GM12878 (cell line): ENCODE measurements at regions not wholly inside any gene's neighbourhood (a gene's known extent, or its start where the extent isn't known, plus 50 kb on each side); places are given as distances from the start of the nearest gene placed in this dataset.

Experiments used
- ATAC-seq: fragments of 200-7000 bp; cut with Tn5 transposase; 3 replicates; pipeline ENCODE4 v1.9.1; 2020; ENCODE audit warnings: mild to moderate bottlenecking, moderate library complexity
- BruUV-seq: library from RNA; stranded (reverse); fragments of 400-500 nt; replicated peaks from 2 replicates; lab custom pipeline; 2021; lab: Mats Ljungman, UMichigan
- CTCF ChIA-PET: fragments of 300-600 bp; sonication (Branson Sonifier 250); formaldehyde crosslinking; extraction: SDS; loops from one replicate; lab custom pipeline; 2021; ENCODE audit warnings: inconsistent platforms; lab: Yijun Ruan, JAX
- POLR2A ChIA-PET: fragments of 350-600 bp; formaldehyde crosslinking; extraction: SDS; loops from one replicate; lab custom pipeline; 2021; ENCODE audit warnings: inconsistent platforms; lab: Charles Lee
- RAD21 ChIA-PET: fragments of 300-600 bp; sonication (Branson Sonifier 250); formaldehyde crosslinking; loops from one replicate; lab custom pipeline; 2023; ENCODE audit warnings: antibody characterized with exemption; ENCODE audit not compliant: unreplicated experiment; lab: Charles Lee
- SMC1A ChIA-PET: fragments of 300-600 bp; sonication (Branson Sonifier 250); formaldehyde crosslinking; loops from one replicate; lab custom pipeline; 2023; ENCODE audit not compliant: unreplicated experiment, uncharacterized antibody; lab: Charles Lee
- DNase-seq: peaks from one replicate; pipeline ENCODE4 v3.0.0-alpha.2; 2011; ENCODE audit warnings: low read depth, low spot score
- FAIRE-seq: peaks from 3 replicates; lab custom pipeline; 2011; peaks lifted over from hg19 to GRCh38; lab: Jason Lieb, UNC
- H2AFZ ChIP-seq: 2 replicates; pipeline ENCODE4 v1.6.0; 2011; ENCODE audit warnings: low read depth, low read length, control low read depth; ENCODE audit not compliant: control insufficient read depth
- H3K27ac ChIP-seq: 2 replicates; pipeline ENCODE4 v1.5.1; 2011; ENCODE audit warnings: control low read depth; ENCODE audit not compliant: control insufficient read depth, insufficient read depth
- H3K27me3 ChIP-seq, 2 experiments: replicated peaks in 1 of 2; 2 replicates each; pipeline versions ENCODE4 v1.6.0 to v1.6.1; 2011; ENCODE audit warnings: low read length in 1 of 2; ENCODE audit not compliant: control insufficient read depth in 2 of 2, insufficient read depth in 2 of 2
- H3K36me3 ChIP-seq, 2 experiments: 2 replicates each; pipeline ENCODE4 v1.5.1; 2011; ENCODE audit warnings: low read length in 1 of 2; ENCODE audit not compliant: control insufficient read depth in 2 of 2, insufficient read depth in 2 of 2
- H3K4me1 ChIP-seq: 2 replicates; pipeline ENCODE4 v1.6.1; 2011; ENCODE audit warnings: mild to moderate bottlenecking, low read length, moderate library complexity, mixed read lengths; ENCODE audit not compliant: control insufficient read depth, insufficient read depth
- H3K4me2 ChIP-seq: 2 replicates; pipeline ENCODE4 v1.6.0; 2011; ENCODE audit warnings: control low read depth; ENCODE audit not compliant: control insufficient read depth, insufficient read depth
- H3K4me3 ChIP-seq: fragments of 200-600 bp; sonication (generic); 2 replicates; pipeline ENCODE4 v1.5.1; 2016
- H3K79me2 ChIP-seq: 2 replicates; pipeline ENCODE4 v1.6.0; 2011; ENCODE audit warnings: low read length; ENCODE audit not compliant: control insufficient read depth, insufficient read depth
- H3K9ac ChIP-seq: 2 replicates; pipeline ENCODE4 v1.8.0; 2011; ENCODE audit warnings: low read length, control low read depth, mixed read lengths; ENCODE audit not compliant: control insufficient read depth, insufficient read depth
- H3K9me3 ChIP-seq: replicated peaks from 3 replicates; pipeline ENCODE4 v1.5.1; 2011; ENCODE audit warnings: mild to moderate bottlenecking, low read length; ENCODE audit not compliant: control insufficient read depth, insufficient read depth
- H4K20me1 ChIP-seq: 2 replicates; pipeline ENCODE4 v1.6.0; 2011; ENCODE audit not compliant: control insufficient read depth, insufficient read depth
- GATAD2B ChIP-seq: fragments of 450-650 bp; conservative IDR thresholded peaks from 2 replicates; pipeline ENCODE4 v1.6.1; 2017; ENCODE audit warnings: low read depth, mild to moderate bottlenecking, moderate library complexity
- IRF4 ChIP-seq: IDR thresholded peaks from 2 replicates; pipeline ENCODE4 v1.6.1; 2011; ENCODE audit warnings: low read depth, low read length
- KLF5 ChIP-seq: fragments of 450-650 bp; IDR thresholded peaks from 2 replicates; pipeline ENCODE4 v1.6.1; 2014; ENCODE audit warnings: mild to moderate bottlenecking; ENCODE audit not compliant: partially characterized antibody
- NBN ChIP-seq: fragments of 450-650 bp; IDR thresholded peaks from 2 replicates; pipeline ENCODE4 v1.6.1; 2016
- PAX8 ChIP-seq: fragments of 450-650 bp; IDR thresholded peaks from 2 replicates; pipeline ENCODE4 v1.6.1; 2017; ENCODE audit warnings: mild to moderate bottlenecking, moderate library complexity
- RAD21 ChIP-seq: IDR thresholded peaks from 2 replicates; pipeline ENCODE4 v1.6.1; 2011; ENCODE audit warnings: mild to moderate bottlenecking, low read depth, low read length, moderate library complexity; ENCODE audit not compliant: insufficient read depth
- SREBF2 ChIP-seq: IDR thresholded peaks from 2 replicates; pipeline ENCODE4 v1.6.1; 2012; ENCODE audit warnings: mild to moderate bottlenecking, low read length
- WGBS: methylation state at CpG from one replicate; pipeline ENCODE4 v1.1.6; 2016; ENCODE audit warnings: low lambda C conversion rate; ENCODE audit not compliant: insufficient replicate concordance, insufficient coverage; ENCODE audit errors: missing lambda C conversion rate; 5-methylcytosine and 5-hydroxymethylcytosine counted together
- in situ Hi-C: fragments of 300-500 bp; cut with MboI; formaldehyde crosslinking; loops from 9 replicates; pipeline ENCODE4 v1.14.3; 2018; ENCODE audit warnings: mixed read lengths
- intact Hi-C: fragments of 100-400 bp; cut with micrococcal nuclease; formaldehyde crosslinking; loops from one replicate; pipeline ENCODE4 v1.14.2; 2022; ENCODE audit not compliant: unreplicated experiment
- TF ChIP-seq, protein P1 (sequence below): IDR thresholded peaks from 2 replicates; pipeline ENCODE4 v1.6.1; 2012; ENCODE audit warnings: low read depth, low read length, improper control_type of control experiment
- TF ChIP-seq, protein P2 (sequence below): fragments of 450-650 bp; IDR thresholded peaks from 2 replicates; pipeline ENCODE4 v1.6.1; 2017; ENCODE audit warnings: mild to moderate bottlenecking
- TF ChIP-seq, protein P3 (sequence below): fragments of 450-650 bp; IDR thresholded peaks from 2 replicates; pipeline ENCODE4 v1.6.1; 2017; ENCODE audit warnings: mild to moderate bottlenecking, low read depth, inconsistent platforms; ENCODE audit not compliant: poor library complexity, severe bottlenecking

DNA sequence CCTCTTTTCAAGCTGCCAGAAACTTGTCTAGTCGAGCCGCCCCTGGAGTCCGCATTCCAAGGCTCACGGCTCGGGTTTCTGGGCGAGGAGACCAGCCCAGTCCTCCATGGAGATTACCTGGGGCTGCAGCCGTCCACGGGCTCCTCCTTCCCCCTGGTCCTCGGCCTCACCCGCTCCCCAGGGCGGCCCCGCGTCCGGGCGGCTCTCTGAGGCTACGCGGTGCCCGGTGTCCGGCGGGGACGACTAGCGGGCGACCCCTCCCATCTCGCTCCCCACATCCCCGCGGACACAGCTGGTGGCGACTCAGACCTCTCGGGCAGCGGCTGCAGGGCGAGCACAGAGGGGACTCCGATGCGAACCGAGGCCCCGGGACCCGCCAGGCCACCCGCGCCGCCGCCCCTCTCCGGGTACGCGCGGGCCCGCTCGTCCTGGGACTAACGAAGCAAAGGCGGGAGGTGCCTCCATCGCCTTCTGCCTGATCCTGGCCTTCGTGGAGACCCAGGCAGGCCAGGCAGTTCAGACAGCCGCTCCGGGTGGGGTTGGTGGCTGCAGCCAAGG lies 159.4 kb downstream of the TRAM1L1 start:
- DNase-seq (no peak), FAIRE-seq (no peak), ATAC-seq (no peak)
- ChIA-PET SMC1A (interaction anchor here (0.9 kb wide), 1 partner anchor 13 kb away, joined by 3 read pairs; no protein-coding TSS in a partner anchor), CTCF (no interaction called here), POLR2A (no interaction called here), RAD21 (no interaction called here)
- 57% methylated on average over 39 of the region's 51 CpGs for WGBS
- Histone ChIP-seq H3K27ac (no peak overlapping the region), H4K20me1 (no peaks in the 10 kb centered on the region), H3K4me1 (no peaks in the 10 kb centered on the region), H3K36me3 (no peaks in the 10 kb centered on the region), H3K9ac (no peak overlapping the region), H2AFZ (no peak overlapping the region), H3K27me3 (no peaks in the 10 kb centered on the region), H3K4me3 (no peak overlapping the region), H3K4me2 (no peak overlapping the region), H3K9me3 (no peaks in the 10 kb centered on the region), H3K79me2 (no peaks in the 10 kb centered on the region)
- intact Hi-C loops = no loop called here
- in situ Hi-C loops = no loop called here
- BruUV-seq = no TSS peak
- no peak for TF ChIP-seq SREBF2
- TF ChIP-seq, protein P1, sequence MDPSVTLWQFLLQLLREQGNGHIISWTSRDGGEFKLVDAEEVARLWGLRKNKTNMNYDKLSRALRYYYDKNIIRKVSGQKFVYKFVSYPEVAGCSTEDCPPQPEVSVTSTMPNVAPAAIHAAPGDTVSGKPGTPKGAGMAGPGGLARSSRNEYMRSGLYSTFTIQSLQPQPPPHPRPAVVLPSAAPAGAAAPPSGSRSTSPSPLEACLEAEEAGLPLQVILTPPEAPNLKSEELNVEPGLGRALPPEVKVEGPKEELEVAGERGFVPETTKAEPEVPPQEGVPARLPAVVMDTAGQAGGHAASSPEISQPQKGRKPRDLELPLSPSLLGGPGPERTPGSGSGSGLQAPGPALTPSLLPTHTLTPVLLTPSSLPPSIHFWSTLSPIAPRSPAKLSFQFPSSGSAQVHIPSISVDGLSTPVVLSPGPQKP = no peak
- TF ChIP-seq PAX8 = no peak
- TF ChIP-seq, protein P2, sequence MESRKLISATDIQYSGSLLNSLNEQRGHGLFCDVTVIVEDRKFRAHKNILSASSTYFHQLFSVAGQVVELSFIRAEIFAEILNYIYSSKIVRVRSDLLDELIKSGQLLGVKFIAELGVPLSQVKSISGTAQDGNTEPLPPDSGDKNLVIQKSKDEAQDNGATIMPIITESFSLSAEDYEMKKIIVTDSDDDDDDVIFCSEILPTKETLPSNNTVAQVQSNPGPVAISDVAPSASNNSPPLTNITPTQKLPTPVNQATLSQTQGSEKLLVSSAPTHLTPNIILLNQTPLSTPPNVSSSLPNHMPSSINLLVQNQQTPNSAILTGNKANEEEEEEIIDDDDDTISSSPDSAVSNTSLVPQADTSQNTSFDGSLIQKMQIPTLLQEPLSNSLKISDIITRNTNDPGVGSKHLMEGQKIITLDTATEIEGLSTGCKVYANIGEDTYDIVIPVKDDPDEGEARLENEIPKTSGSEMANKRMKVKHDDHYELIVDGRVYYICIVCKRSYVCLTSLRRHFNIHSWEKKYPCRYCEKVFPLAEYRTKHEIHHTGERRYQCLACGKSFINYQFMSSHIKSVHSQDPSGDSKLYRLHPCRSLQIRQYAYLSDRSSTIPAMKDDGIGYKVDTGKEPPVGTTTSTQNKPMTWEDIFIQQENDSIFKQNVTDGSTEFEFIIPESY = no peak
- no peak for TF ChIP-seq NBN
- TF ChIP-seq GATAD2B = no peak
- TF ChIP-seq RAD21 = no peak
- no peak for TF ChIP-seq IRF4
- TF ChIP-seq, protein P3, sequence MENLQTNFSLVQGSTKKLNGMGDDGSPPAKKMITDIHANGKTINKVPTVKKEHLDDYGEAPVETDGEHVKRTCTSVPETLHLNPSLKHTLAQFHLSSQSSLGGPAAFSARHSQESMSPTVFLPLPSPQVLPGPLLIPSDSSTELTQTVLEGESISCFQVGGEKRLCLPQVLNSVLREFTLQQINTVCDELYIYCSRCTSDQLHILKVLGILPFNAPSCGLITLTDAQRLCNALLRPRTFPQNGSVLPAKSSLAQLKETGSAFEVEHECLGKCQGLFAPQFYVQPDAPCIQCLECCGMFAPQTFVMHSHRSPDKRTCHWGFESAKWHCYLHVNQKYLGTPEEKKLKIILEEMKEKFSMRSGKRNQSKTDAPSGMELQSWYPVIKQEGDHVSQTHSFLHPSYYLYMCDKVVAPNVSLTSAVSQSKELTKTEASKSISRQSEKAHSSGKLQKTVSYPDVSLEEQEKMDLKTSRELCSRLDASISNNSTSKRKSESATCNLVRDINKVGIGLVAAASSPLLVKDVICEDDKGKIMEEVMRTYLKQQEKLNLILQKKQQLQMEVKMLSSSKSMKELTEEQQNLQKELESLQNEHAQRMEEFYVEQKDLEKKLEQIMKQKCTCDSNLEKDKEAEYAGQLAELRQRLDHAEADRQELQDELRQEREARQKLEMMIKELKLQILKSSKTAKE = no peak
- TF ChIP-seq KLF5 = no peak
